H1 (cell line): ENCODE measurements at regions not wholly inside any gene's neighbourhood (a gene's known extent, or its start where the extent isn't known, plus 50 kb on each side); places are given as distances from the start of the nearest gene placed in this dataset.

Experiments used
- BACH1 ChIP-seq: IDR thresholded peaks from 2 replicates; pipeline ENCODE4 v1.6.1; 2012; ENCODE audit warnings: low read length, improper control_type of control experiment
- CHD1 ChIP-seq: IDR thresholded peaks from 2 replicates; pipeline ENCODE4 v1.6.1; 2012; ENCODE audit warnings: low read depth, low read length, improper control_type of control experiment
- CTBP2 ChIP-seq: IDR thresholded peaks from 2 replicates; pipeline ENCODE4 v1.7.0; 2011; ENCODE audit warnings: borderline replicate concordance, mild to moderate bottlenecking, moderate library complexity, mixed read lengths, low read length; ENCODE audit not compliant: insufficient read depth, insufficient read length
- KDM5A ChIP-seq: fragments of 200-600 bp; IDR thresholded peaks from 2 replicates; pipeline ENCODE4 v1.7.1; 2012; ENCODE audit warnings: mild to moderate bottlenecking, low read length, inconsistent platforms, mixed read lengths
- POLR2A ChIP-seq, 2 experiments: IDR thresholded peaks; 1 replicate in 1 of 2; 2 replicates in 1 of 2; pipeline ENCODE4 v1.6.1; 2011; ENCODE audit warnings: low read depth in 2 of 2, low read length in 2 of 2, mild to moderate bottlenecking in 2 of 2; ENCODE audit errors: control extremely low read depth in 1 of 2
- RBBP5 ChIP-seq: IDR thresholded peaks from 2 replicates; pipeline ENCODE4 v1.7.1; 2012; ENCODE audit warnings: low read depth, mild to moderate bottlenecking, inconsistent platforms, low read length, moderate library complexity, borderline replicate concordance
- RFX5 ChIP-seq: IDR thresholded peaks from 2 replicates; pipeline ENCODE4 v1.6.1; 2011; ENCODE audit warnings: low read depth, low read length, improper control_type of control experiment, borderline replicate concordance
- SP2 ChIP-seq: IDR thresholded peaks from 2 replicates; pipeline ENCODE4 v1.6.1; 2012; ENCODE audit warnings: mild to moderate bottlenecking, low read length, inconsistent platforms
- SUZ12 ChIP-seq: fragments of 200-600 bp; sonication (generic); IDR thresholded peaks from 2 replicates; pipeline ENCODE4 v1.6.1; 2012; ENCODE audit warnings: mild to moderate bottlenecking, inconsistent platforms, low read length, moderate library complexity, mixed read lengths
- TF ChIP-seq, protein P1 (sequence below): fragments of 300-600 bp; sonication (generic); IDR thresholded peaks from 2 replicates; pipeline ENCODE4 v1.7.1; 2012; ENCODE audit warnings: low read length, moderate library complexity, mild to moderate bottlenecking, inconsistent platforms; ENCODE audit not compliant: insufficient replicate concordance

DNA sequence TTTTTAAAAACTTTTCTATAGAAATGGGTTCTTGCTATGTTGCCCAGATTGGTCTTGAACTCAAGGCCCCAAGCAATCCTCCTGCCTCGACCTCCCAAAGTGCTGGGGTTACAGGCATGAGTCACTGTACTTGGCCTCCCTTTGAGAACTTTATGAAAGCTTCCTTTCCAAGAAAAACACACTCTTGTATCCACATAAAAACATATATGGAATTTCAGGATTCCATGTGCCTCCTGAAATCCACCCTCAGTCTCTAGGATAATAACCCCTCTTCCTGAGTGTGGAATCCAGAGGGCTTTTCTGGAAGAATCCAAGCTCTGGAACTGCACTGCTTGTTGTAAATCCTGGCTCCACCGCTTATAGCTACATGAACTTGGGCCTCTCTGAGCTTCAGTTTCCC lies 53.2 kb upstream of the MRTFB start (continued):
- TF ChIP-seq, protein P1, sequence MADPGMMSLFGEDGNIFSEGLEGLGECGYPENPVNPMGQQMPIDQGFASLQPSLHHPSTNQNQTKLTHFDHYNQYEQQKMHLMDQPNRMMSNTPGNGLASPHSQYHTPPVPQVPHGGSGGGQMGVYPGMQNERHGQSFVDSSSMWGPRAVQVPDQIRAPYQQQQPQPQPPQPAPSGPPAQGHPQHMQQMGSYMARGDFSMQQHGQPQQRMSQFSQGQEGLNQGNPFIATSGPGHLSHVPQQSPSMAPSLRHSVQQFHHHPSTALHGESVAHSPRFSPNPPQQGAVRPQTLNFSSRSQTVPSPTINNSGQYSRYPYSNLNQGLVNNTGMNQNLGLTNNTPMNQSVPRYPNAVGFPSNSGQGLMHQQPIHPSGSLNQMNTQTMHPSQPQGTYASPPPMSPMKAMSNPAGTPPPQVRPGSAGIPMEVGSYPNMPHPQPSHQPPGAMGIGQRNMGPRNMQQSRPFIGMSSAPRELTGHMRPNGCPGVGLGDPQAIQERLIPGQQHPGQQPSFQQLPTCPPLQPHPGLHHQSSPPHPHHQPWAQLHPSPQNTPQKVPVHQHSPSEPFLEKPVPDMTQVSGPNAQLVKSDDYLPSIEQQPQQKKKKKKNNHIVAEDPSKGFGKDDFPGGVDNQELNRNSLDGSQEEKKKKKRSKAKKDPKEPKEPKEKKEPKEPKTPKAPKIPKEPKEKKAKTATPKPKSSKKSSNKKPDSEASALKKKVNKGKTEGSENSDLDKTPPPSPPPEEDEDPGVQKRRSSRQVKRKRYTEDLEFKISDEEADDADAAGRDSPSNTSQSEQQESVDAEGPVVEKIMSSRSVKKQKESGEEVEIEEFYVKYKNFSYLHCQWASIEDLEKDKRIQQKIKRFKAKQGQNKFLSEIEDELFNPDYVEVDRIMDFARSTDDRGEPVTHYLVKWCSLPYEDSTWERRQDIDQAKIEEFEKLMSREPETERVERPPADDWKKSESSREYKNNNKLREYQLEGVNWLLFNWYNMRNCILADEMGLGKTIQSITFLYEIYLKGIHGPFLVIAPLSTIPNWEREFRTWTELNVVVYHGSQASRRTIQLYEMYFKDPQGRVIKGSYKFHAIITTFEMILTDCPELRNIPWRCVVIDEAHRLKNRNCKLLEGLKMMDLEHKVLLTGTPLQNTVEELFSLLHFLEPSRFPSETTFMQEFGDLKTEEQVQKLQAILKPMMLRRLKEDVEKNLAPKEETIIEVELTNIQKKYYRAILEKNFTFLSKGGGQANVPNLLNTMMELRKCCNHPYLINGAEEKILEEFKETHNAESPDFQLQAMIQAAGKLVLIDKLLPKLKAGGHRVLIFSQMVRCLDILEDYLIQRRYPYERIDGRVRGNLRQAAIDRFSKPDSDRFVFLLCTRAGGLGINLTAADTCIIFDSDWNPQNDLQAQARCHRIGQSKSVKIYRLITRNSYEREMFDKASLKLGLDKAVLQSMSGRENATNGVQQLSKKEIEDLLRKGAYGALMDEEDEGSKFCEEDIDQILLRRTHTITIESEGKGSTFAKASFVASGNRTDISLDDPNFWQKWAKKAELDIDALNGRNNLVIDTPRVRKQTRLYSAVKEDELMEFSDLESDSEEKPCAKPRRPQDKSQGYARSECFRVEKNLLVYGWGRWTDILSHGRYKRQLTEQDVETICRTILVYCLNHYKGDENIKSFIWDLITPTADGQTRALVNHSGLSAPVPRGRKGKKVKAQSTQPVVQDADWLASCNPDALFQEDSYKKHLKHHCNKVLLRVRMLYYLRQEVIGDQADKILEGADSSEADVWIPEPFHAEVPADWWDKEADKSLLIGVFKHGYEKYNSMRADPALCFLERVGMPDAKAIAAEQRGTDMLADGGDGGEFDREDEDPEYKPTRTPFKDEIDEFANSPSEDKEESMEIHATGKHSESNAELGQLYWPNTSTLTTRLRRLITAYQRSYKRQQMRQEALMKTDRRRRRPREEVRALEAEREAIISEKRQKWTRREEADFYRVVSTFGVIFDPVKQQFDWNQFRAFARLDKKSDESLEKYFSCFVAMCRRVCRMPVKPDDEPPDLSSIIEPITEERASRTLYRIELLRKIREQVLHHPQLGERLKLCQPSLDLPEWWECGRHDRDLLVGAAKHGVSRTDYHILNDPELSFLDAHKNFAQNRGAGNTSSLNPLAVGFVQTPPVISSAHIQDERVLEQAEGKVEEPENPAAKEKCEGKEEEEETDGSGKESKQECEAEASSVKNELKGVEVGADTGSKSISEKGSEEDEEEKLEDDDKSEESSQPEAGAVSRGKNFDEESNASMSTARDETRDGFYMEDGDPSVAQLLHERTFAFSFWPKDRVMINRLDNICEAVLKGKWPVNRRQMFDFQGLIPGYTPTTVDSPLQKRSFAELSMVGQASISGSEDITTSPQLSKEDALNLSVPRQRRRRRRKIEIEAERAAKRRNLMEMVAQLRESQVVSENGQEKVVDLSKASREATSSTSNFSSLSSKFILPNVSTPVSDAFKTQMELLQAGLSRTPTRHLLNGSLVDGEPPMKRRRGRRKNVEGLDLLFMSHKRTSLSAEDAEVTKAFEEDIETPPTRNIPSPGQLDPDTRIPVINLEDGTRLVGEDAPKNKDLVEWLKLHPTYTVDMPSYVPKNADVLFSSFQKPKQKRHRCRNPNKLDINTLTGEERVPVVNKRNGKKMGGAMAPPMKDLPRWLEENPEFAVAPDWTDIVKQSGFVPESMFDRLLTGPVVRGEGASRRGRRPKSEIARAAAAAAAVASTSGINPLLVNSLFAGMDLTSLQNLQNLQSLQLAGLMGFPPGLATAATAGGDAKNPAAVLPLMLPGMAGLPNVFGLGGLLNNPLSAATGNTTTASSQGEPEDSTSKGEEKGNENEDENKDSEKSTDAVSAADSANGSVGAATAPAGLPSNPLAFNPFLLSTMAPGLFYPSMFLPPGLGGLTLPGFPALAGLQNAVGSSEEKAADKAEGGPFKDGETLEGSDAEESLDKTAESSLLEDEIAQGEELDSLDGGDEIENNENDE: no peak
- TF ChIP-seq CTBP2 (no peak), KDM5A (no peak), SUZ12 (no peak), RBBP5 (no peak), POLR2A (IDR thresholded peaks at IDR 0.05; ENCODE audit: control extremely low read depth in 1 of 2, low read depth in 2 of 2, low read length in 2 of 2) (no peak), CHD1 (no peak), RFX5 (no peak), SP2 (no peak), BACH1 (no peak)
